Esophagus muscularis mucosa (tissue), 3 donors: ENCODE measurements at regions not wholly inside any gene's neighbourhood (a gene's known extent, or its start where the extent isn't known, plus 50 kb on each side); places are given as distances from the start of the nearest gene placed in this dataset.

Experiments
- EP300 ChIP-seq: sonication (generic); formaldehyde crosslinking; IDR thresholded peaks from one replicate; pipeline ENCODE4 v1.6.1; 2017; ENCODE audit warnings: antibody characterized with exemption
- TF ChIP-seq, protein P1 (sequence below), 3 experiments: fragments of 200-600 bp in 2 of 3; fragments of 450-650 bp in 1 of 3; sonication (generic) in 2 of 3; IDR thresholded peaks; one replicate each; pipeline ENCODE4 v1.5.1; 2017 to 2019; ENCODE audit warnings: antibody characterized with exemption in 3 of 3, mild to moderate bottlenecking in 2 of 3, moderate library complexity in 1 of 3

DNA sequence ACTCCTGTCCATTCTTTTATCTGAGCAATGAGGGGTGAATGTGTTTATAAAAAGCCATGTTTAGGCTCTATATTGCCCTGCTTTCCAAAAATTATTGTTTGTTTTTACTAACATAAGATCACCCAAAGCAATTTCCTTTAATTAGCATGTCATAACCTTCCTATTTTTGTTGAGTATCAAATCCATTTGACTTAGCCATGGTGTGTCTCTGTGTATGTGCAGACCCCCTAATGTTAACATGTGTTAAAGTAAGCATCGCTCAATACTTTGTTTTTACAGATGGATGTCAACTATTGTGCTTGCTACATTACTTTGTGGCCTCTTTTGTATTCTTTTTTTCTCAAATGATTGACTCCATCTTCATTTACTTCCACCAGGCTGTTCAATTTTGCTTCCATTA, 585.4 kb downstream of the USP25 start:
- TF ChIP-seq EP300: no peak
- TF ChIP-seq, protein P1, sequence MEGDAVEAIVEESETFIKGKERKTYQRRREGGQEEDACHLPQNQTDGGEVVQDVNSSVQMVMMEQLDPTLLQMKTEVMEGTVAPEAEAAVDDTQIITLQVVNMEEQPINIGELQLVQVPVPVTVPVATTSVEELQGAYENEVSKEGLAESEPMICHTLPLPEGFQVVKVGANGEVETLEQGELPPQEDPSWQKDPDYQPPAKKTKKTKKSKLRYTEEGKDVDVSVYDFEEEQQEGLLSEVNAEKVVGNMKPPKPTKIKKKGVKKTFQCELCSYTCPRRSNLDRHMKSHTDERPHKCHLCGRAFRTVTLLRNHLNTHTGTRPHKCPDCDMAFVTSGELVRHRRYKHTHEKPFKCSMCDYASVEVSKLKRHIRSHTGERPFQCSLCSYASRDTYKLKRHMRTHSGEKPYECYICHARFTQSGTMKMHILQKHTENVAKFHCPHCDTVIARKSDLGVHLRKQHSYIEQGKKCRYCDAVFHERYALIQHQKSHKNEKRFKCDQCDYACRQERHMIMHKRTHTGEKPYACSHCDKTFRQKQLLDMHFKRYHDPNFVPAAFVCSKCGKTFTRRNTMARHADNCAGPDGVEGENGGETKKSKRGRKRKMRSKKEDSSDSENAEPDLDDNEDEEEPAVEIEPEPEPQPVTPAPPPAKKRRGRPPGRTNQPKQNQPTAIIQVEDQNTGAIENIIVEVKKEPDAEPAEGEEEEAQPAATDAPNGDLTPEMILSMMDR (IDR thresholded peaks at IDR 0.05): no peak
